GM18858 (cell line): ENCODE measurements at regions not wholly inside any gene's neighbourhood (a gene's known extent, or its start where the extent isn't known, plus 50 kb on each side); places are given as distances from the start of the nearest gene placed in this dataset.
"Not testable (repeated sequence)": the region's sequence is repeated elsewhere in the genome, so short reads cannot be mapped to it uniquely, and the experiment has no call there.

Source experiments
- ATAC-seq: cut with Tn5 transposase; IDR thresholded peaks from one replicate; pipeline ENCODE4 v1.9.1; 2021; ENCODE audit not compliant: unreplicated experiment

DNA sequence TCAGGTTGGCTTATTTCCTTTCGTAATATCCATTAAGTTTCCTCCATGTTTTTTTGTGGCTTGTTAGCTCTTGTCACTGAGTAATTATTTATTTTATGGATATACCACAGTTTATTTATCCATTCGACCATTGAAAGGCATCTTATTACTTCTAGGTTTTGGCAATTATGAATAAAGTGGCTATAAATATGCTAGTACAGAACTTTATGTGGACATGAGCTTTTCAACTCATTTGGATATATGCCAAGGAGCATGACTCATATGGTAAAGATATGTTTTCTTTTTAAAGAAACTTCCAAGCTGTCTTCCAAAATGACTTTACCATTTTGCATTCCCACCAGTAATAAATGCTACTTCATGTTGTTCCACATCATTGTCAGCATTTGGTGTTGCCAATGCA is 803.6 kb downstream of the GLUD2 start:
- ATAC-seq = no peak

DNA sequence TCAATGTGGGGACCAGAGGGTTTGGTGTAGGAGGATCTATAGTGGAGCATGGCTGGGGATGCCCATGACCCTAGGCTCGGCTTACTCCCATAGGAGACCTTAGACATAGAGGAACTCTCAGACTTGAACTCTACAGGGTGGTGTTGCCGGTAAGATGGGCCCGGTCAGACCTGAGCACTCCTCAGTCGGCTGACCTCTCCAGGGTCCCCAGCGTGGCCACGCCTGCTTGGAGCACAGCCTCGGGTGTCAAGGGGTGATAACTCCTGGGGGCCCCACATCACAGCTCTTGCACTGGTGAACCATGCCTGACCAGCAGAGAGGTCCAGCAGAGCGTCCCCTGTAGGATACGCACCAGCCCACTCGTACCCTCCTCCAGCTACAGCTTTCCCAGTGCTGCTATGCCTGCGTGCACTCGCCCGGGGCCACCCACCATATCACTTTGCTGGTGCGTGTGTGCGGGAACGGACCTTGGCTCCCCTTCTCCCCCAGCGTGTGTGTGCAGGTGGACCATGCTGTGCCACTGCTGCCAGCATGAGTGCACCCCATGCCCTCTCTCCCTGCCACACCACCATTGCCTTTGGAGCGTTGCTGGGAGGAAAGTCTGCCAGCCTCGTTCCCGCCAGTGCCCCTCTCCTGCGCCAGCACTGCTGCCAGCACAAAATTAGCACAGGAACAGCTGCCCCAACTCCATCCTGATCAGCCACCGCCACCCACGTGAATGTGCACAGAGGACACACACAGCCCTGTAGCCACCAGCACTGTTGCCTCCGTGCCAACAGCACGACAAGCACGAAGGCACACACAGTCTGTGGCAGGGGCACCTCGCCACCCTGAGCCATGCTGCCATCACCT is 806.6 kb downstream of the GLUD2 start:
- ATAC-seq = no peak

DNA sequence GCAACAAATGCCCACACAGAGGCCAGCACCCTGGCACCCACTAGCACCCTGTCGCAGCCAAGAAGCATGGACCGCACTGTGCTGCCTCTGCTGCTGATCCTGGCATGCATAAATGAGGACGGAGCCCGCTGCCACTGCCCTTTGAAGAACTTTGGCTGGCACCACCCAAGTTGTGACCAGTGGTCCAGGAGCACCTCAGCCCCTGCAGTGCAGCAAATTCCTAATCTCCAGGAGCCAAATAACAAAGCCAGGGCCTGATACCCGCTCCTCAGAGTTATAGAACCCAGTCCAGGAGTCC is 807.2 kb downstream of the GLUD2 start:
- ATAC-seq = no peak

DNA sequence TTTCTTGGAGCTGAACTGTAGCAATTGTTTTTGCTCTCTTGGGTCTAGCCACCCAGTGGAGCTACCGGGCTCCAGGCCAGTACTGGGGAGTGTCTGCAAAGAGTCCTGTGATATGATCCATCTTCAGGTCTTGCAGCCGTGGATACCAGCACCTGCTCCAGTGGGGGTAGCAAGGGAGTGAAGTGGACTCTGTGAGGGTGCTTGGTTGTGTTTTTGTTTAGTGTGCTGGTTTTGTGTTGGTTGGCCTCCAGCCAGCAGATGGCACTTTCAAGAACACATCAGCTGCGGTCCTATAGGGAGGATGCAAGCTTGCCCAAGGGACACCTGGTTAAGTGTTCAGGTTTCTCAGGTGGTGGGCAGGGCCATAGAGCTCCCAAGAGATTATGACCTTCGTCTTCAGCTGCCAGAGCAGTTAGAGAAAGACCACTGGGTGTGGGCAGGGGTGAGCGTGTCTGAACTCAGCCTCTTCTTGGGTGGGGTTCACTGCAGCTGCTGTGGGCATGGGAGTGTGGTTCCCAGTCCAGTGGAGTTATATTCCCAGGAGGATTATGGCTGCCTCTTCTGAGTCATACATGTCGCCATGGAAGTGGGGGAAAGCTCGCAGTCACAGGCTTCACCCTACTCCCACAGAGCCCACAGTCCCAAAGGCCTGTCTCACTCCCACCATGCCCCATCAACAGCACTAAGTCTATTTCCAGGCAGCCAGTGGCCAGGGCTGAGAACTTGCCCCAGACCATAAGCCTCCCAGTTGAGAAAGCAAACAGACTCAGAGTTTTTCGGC is 811.6 kb downstream of the GLUD2 start:
- no peak for ATAC-seq

DNA sequence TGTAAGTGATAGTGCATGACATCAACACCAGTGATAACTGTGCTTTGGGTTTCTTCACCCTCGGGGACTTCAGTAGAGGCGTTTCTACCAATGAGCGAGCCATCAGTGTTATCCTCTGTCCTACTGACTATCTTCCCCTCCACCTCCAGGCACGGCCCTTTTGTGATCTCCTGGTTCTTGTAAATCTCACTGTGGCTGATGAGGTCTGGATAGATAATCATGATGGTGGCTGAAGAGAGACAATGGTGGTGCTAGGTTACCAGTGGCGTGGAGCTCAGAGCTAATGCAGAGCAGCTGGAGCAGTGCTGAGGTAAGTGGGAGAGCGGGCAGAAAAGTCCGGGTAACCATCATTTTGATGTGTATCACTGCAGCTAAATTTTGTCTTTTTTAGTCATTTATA is 816.6 kb downstream of the GLUD2 start:
- ATAC-seq = no peak

DNA sequence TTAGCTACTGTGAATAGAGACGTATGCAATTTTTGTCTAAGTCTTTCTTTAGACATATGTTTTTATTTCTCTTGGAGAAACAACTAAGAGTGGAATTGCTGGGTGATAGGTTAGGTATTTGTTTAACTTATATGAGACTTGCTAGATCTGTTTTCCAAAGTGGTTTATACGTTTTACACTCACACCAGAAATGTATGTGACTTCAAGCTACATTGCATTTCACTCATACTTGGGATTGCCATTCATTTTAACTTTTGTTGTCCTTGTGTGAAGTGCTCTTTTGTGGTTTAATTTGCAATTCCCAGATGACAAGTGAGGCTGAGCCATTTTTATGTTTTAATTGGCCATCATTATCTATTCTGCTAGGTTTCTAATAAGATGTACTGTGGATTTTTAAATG is 817.2 kb downstream of the GLUD2 start:
- no peak for ATAC-seq

DNA sequence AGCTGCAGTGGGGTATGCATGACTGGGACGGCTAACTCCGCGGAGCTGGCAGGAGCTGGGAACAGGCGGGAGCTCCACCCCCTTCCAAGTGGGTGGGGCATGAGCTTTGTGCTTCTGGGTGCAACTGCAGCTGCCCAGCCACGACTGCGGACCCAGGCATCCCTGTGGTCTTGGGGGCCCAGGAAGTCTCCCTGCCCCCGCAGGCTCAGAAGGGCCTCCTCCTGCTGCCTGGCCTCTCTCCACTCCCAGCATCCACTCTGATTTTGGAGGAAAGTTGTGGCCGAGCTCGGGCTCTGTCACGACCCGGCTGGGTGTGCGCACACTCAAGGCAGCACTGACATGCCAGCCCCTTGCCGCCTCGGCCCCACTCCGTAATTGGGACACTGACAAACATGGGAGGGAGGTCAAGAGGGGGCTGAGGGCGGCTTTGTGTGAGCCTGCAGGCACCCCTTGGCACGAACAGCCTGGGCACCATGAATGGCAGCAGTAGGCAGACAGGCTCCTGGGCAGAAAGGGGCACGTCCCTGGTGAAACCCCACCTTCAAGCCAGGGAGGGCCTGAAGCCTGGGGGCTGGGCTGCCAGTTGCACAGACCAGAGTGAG is 822.6 kb downstream of the GLUD2 start:
- ATAC-seq = no peak

DNA sequence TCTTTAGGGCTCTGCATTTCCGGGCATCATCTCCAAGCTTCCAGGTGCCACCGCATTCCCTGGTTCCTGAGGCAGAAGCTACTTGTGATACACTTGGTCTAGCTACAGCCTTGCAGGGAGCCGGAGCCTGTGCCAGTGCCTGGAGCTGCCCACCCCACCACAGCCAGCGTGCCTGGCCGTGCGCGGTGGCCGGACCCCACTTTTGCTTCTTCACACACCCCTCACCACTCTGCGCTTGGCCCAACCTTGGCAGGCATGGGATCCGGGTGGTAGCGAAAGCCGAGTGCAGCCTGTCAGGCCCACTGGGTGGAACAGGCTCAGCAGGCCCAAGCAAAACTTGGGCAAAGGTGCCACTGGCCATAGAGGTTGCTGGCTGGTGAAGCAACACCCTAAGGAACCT is 823.7 kb downstream of the GLUD2 start:
- ATAC-seq = no peak

DNA sequence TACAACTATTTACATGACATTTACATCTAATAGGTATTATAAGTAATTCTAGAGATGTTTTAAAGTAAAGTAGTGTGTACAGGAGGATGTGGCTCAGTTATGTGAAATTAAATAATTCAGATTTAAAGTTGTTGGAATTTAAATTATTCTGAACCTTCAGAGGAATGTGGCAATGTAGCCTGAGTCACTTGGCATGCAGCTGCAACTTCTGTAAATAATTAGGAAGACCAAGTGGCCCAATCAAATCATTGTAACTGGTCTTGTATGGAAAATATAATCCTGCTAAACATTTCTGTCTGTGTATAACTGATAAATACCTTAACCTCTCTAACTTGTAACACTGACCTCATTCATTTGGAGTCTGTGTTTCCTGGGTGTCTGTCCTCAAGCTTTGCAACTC is 828.9 kb downstream of the GLUD2 start:
- ATAC-seq = no peak

DNA sequence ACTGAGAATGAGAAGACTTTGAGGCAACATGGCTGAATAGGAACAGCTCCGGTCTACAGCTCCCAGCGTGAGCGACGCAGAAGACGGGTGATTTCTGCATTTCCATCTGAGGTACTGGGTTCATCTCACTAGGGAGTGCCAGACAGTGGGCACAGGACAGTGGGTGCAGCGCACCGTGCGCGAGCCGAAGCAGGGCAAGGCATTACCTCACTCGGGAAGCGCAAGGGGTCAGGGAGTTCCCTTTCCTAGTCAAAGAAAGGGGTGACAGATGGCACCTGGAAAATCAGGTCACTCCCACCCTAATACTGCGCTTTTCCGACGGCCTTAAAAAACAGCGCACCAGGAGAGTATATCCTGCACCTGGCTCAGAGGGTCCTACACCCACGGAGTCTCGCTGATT is 829.9 kb downstream of the GLUD2 start:
- not testable (repeated sequence) for ATAC-seq

DNA sequence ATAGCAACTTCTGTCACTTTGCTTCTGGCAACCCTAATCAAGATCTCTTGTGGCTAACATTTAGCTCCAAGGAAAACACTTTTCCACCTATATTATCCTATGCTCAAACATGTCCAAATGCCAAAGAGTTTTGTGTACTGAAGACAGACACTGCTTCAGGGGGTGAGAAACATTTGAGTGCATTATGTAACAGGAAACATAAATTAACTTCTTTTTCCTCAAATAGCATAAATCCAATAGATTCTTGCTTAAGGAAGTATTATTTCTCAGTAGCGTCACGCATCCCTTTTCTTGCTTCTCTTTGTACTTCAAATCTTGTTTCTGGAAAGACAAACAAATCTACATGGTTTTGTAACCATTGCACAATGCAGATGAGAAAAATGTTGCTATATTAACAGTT is 839.1 kb downstream of the GLUD2 start:
- no peak for ATAC-seq

DNA sequence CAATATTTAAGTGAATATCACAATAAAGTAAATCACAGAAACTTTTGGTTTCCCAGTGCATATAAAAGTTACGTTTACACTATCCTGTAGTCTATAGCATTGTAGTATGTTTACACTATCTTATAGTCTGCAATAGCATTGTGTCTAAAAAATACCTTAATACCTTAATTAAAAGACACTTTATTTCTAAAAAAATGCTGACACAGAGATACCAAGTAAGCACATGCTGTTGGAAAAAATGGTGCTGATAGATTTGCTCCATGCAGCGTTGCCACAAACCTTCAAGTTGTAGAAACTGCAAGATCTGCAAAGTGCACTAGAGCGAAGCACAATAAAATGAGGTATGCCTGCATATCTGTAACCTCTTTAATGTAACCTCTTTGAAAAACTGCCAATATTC is 847.3 kb downstream of the GLUD2 start:
- ATAC-seq = no peak

DNA sequence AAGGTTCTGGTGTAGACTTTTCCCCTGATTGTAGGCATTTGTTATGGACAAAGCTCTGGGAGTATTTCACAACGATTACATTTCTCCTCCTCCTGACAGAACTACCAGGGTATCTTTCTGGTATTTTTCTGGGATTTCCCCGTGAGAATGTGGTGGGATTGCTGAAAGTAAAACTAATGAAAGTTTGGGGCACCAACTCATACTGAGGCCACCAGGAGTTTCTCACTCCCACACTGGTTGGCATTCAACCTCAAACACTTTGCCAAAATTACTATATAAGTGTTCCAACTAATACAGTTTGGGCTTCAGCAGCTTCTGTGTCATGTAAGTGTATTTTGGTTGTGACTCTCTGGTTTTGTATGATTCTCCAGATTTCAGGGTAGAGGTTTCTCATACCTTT is 855.1 kb downstream of the GLUD2 start:
- ATAC-seq = no peak

DNA sequence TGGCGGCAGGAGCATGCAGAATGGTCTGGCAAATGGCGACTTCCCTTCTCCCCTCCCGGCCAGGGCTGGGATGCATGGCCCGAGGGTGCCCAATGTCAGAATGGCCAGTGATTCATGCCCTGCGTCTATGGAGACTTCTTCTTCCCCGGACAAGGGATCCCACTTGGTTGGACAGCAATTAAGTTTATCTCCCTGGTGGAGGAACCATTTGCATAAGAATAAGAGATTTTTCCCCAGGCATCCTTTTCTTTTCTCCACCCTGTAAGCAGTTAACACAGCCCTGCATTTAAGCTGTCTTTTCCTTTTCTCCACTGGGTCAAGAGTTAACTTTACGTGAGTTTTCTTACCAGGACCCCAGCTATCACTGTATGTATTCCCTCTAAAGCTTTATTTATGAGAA is 856.6 kb downstream of the GLUD2 start:
- no peak for ATAC-seq

DNA sequence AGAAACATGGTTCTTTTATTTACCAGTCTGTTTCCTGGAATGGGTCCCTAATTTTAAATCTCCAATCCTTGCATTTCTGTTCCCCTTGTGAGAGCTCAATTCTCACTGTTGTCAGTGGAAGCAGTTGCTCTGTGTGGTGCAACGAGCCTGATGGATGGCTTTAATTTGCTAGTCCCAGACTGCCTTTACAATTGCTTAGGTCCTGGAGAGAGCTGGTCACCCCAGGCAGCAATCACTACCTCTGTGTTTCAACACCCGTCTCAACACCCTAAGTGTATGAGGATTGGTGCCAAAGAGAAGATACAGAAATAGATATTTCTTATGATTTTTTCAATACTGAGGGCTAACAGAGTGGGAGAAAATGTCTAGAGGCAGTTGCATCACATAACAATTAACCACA is 873.8 kb downstream of the GLUD2 start:
- ATAC-seq = no peak

DNA sequence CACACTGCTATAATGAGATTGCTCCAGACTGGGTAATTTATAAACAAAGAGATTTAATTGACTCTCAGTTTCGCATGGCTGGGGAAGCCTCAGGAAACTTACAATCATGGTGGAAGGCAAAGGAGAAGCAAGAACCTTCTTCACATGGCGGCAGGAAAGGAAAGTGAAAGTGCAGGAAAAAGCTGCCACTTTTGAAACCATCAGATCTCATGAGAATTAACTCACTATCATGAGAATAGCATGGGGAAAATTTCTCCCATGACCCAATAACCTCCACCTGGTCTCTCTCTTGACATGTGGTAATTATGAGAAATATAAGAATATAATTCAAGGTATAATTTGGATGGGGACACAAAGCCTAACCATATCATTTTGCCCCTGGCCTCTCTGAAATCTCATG is 884.2 kb downstream of the GLUD2 start:
- ATAC-seq = no peak

DNA sequence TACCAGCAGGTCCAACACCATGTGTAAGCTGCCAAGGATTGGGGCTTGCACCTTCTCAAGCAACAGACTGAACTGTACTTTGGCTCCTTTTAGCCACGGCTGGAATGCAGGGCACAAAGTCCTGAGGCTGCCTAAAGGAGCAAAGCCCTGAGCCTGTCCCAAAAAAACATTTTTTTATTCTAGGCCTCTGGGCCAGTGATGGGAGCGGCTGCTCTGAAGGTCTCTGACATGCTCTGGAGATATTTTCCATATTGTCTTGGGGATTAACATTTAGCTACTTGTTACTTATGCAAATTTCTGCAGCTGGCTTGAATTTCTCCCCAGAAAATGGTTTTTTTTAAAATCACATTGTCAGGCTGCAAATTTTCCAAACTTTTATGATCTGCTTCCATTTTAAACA is 885.3 kb downstream of the GLUD2 start:
- no peak for ATAC-seq

DNA sequence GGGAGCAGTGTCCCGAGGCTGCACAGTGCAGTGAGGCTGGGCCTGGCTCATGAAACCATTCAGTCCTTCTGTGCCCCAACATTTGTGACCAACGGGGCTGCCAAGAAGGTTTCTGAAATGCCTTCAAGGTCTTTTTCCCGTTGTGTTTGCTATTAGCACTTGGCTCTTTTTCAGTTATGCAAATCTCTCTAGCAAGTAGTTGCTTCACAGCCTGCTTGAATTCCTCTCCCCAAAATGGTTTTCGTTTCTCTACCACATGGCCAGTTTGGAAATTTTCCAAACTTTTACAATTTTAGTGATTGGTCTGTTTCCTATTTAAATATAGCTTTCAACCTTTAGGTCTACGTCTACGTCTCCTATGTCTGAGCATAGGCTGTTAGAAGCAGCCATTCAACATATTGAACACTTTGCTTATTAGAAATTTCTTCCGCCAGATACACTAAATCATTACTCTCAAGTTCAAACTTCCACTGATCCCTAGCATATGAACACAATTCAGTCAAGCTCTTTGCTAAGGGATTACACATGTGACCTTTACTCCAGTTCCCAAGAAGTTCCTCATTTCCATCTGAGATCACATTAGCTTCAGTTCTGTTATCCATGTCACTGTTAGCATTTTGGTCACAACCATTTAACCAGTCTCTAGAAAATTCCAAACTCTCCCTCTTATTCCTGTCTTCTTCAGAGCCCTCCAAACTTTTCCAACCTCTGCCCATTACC is 901.8 kb downstream of the GLUD2 start:
- ATAC-seq = no peak

DNA sequence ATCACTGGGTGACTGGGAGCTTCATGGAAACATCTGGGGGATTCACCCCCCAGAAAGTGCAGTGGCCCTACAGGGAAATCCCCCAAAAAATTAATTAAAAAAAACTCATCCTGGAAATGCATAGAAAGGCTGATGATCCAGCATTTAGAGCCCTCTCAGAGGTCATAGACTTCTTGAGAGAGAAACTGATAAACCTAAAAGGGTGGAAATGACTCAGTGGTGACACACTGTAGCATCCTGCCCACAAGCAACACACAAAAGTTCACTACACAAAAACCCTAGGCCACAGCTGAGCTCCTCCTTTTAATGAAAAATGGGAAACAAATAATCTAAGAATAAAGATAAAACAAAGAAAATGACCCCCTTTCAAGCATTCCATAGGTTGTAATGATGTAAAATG is 911.5 kb downstream of the GLUD2 start:
- ATAC-seq = no peak

DNA sequence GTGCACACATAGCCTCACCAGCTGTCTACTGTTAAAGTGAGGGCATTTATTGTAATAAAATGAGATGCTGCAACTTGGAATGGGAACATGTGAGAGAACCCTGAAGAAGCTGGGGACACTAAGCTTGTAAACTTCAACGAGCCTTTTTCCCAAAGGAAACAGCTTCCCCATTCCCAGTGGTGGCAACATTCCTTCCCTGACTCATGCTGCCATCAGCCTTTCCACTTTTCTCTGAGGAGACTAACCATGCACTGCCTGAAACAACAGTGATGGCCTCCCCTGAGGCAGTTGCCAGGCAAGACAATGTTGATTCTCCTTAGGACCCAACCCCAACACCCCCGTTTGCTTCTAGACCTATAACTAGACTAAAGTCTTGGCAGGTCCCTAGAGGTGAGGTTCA is 928.3 kb downstream of the GLUD2 start:
- no peak for ATAC-seq

DNA sequence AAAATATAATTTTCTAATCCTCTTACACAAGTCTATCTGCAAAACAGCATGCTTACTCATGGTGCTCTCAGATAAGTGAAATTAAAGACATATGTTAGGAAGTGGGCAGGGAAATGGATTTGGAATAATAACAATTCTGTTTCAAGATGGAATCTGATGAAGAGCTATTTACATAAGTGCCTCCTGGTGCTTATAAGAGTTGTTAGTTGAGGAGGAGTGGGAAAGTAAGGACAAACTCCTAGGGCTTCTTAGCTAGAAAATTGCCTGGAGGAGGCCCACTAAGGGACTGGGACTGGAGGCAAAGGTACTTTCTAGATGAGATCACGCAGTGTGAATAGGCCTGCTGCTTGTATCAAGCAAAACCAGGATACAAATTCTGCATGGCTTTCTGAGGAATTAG is 939.8 kb downstream of the GLUD2 start:
- ATAC-seq = no peak

DNA sequence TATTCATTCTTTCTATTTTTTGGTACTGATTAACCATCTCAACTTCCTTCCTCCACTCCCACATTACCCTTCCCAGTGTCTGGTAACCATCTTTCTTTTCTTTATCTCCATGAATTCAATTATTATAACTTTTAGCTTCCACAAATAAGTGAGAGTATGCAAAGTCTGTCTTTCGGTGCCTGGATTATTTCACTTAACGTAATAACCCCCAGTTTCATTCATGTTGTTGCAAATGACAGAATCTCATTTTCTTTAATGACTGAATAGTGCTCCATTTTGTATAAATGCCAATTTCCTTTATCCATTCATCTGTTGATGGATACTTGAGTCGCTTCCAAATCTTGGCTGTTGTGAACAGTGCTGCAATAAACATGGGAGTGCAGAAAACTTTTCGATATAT is 940.4 kb downstream of the GLUD2 start:
- no peak for ATAC-seq
